ENCODE measurements at regions not wholly inside any gene's neighbourhood (a gene's known extent, or its start where the extent isn't known, plus 50 kb on each side); places are given as distances from the start of the nearest gene placed in this dataset.

DNA sequence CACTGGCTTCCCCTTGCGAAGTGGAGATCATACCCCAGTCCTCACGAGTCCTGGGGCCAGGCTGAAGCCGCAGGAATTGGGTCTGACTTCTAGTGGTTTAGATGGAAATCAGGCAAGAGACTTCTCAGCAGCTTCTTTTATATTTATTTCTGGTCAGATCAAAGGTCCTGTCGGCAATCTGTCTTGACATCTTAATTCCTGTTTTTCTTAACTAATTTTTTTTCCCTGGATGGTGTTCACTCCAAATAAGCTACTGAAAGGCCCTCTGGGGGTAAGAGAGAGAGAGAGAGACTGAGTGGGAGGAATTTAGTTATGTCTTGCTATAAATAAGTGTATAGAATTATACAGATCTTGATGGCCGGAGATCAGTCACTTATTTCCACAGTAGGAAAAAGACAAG, 698.7 kb upstream of the TBX3 start:
- TF ChIP-seq, protein P1, sequence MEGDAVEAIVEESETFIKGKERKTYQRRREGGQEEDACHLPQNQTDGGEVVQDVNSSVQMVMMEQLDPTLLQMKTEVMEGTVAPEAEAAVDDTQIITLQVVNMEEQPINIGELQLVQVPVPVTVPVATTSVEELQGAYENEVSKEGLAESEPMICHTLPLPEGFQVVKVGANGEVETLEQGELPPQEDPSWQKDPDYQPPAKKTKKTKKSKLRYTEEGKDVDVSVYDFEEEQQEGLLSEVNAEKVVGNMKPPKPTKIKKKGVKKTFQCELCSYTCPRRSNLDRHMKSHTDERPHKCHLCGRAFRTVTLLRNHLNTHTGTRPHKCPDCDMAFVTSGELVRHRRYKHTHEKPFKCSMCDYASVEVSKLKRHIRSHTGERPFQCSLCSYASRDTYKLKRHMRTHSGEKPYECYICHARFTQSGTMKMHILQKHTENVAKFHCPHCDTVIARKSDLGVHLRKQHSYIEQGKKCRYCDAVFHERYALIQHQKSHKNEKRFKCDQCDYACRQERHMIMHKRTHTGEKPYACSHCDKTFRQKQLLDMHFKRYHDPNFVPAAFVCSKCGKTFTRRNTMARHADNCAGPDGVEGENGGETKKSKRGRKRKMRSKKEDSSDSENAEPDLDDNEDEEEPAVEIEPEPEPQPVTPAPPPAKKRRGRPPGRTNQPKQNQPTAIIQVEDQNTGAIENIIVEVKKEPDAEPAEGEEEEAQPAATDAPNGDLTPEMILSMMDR (IDR thresholded peaks at IDR 0.05; ENCODE audit: control extremely low read depth in 1 of 3, insufficient read depth in 1 of 3, low read depth in 1 of 3, low read length in 3 of 3): no peak
- TF ChIP-seq CREB1 (IDR thresholded peaks at IDR 0.05) (no peak), RAD21 (IDR thresholded peaks at IDR 0.05 in 1 of 2, conservative IDR thresholded peaks at IDR 0.05 in 1 of 2; ENCODE audit: low read depth in 2 of 2, low read length in 2 of 2) (no peak), SRF (IDR thresholded peaks at IDR 0.05; ENCODE audit: low read depth, low read length) (no peak), SP1 (IDR thresholded peaks at IDR 0.05; ENCODE audit: low read depth, low read length) (no peak), CEBPB (IDR thresholded peaks at IDR 0.05; ENCODE audit: low read depth, low read length) (no peak), POLR2A (IDR thresholded peaks at IDR 0.05; ENCODE audit: control extremely low read depth in 1 of 2, low read depth in 2 of 2, low read length in 2 of 2) (no peak), POLR2AphosphoS5 (IDR thresholded peaks at IDR 0.05; ENCODE audit: low read depth, low read length) (no peak), TCF12 (IDR thresholded peaks at IDR 0.05; ENCODE audit: low read depth, low read length) (no peak)

Measured in H1 (cell line).